GM19043 (cell line): ENCODE measurements at regions not wholly inside any gene's neighbourhood (a gene's known extent, or its start where the extent isn't known, plus 50 kb on each side); places are given as distances from the start of the nearest gene placed in this dataset.

Source experiments
- ATAC-seq: cut with Tn5 transposase; IDR thresholded peaks from one replicate; pipeline ENCODE4 v1.9.1; 2021; ENCODE audit warnings: low read depth; ENCODE audit not compliant: unreplicated experiment

GRCh38 chrX:5829469-5829868, 399.2 kb downstream of the NLGN4X start:
- ATAC-seq, result no peak

- no peak for ATAC-seq
Measured at GRCh38 chrX:5829060-5829459, 399.6 kb downstream of the NLGN4X start.

GRCh38 chrX:5823903-5824302, 404.8 kb downstream of the NLGN4X start:
- no peak for ATAC-seq

GRCh38 chrX:5810636-5811035, 418.0 kb downstream of the NLGN4X start:
- ATAC-seq, result no peak

- ATAC-seq, result no peak
Measured at GRCh38 chrX:5807181-5807580, 421.5 kb downstream of the NLGN4X start.

- ATAC-seq, result no peak
Measured at GRCh38 chrX:5802391-5802790, 426.3 kb downstream of the NLGN4X start.

- no peak for ATAC-seq
Measured at GRCh38 chrX:5791721-5792120, 436.9 kb downstream of the NLGN4X start.

GRCh38 chrX:5788910-5789309, 439.8 kb downstream of the NLGN4X start:
- no peak for ATAC-seq

GRCh38 chrX:5780821-5781220, 447.8 kb downstream of the NLGN4X start:
- ATAC-seq, result no peak

GRCh38 chrX:5775846-5776430, 452.7 kb downstream of the NLGN4X start:
- no peak for ATAC-seq

- ATAC-seq, result no peak
Measured at GRCh38 chrX:5774446-5774845, 454.2 kb downstream of the NLGN4X start.

GRCh38 chrX:5771441-5771840, 457.2 kb downstream of the NLGN4X start:
- no peak for ATAC-seq

- no peak for ATAC-seq
Measured at GRCh38 chrX:5756616-5757015, 472.1 kb downstream of the NLGN4X start.

- no peak for ATAC-seq
Measured at GRCh38 chrX:5753291-5753690, 475.4 kb downstream of the NLGN4X start.

- ATAC-seq, result no peak
Measured at GRCh38 chrX:5752831-5753230, 475.8 kb downstream of the NLGN4X start.

GRCh38 chrX:5748586-5749150, 480.0 kb downstream of the NLGN4X start:
- no peak for ATAC-seq

GRCh38 chrX:5746231-5746630, 482.4 kb downstream of the NLGN4X start:
- ATAC-seq, result no peak

- no peak for ATAC-seq
Measured at GRCh38 chrX:5733501-5733900, 495.2 kb downstream of the NLGN4X start.

GRCh38 chrX:5730556-5730955, 498.1 kb downstream of the NLGN4X start:
- no peak for ATAC-seq

GRCh38 chrX:5726224-5726623, 502.4 kb downstream of the NLGN4X start:
- no peak for ATAC-seq

GRCh38 chrX:5724123-5724522, 504.5 kb downstream of the NLGN4X start:
- no peak for ATAC-seq

- ATAC-seq, result no peak
Measured at GRCh38 chrX:5718651-5719050, 510.0 kb downstream of the NLGN4X start.

- ATAC-seq, result no peak
Measured at GRCh38 chrX:5716666-5717065, 512.0 kb downstream of the NLGN4X start.
